IMR-90 (cell line): ENCODE measurements at regions not wholly inside any gene's neighbourhood (a gene's known extent, or its start where the extent isn't known, plus 50 kb on each side); places are given as distances from the start of the nearest gene placed in this dataset.

Experiments
- BHLHE40 ChIP-seq: fragments of 150-350 bp; IDR thresholded peaks from 2 replicates; pipeline ENCODE4 v1.6.1; 2016; ENCODE audit warnings: mild to moderate bottlenecking, low read depth, low read length
- CEBPB ChIP-seq: IDR thresholded peaks from 2 replicates; pipeline ENCODE4 v1.6.1; 2012; ENCODE audit warnings: low read depth, low read length, improper control_type of control experiment
- CHD1 ChIP-seq: IDR thresholded peaks from 2 replicates; pipeline ENCODE4 v1.6.1; 2012; ENCODE audit warnings: low read depth, low read length, improper control_type of control experiment
- CTCF ChIP-seq: conservative IDR thresholded peaks from 2 replicates; pipeline ENCODE4 v1.5.1; 2012; ENCODE audit warnings: mild to moderate bottlenecking, low read depth, low read length, improper control_type of control experiment
- ELK1 ChIP-seq: fragments of 150-350 bp; IDR thresholded peaks from 2 replicates; pipeline ENCODE4 v1.6.1; 2016; ENCODE audit warnings: low read depth, mild to moderate bottlenecking, low read length, moderate library complexity, borderline replicate concordance
- FOS ChIP-seq: fragments of 150-350 bp; IDR thresholded peaks from 2 replicates; pipeline ENCODE4 v1.6.1; 2016; ENCODE audit warnings: low read depth, low read length
- MAFK ChIP-seq: IDR thresholded peaks from 2 replicates; pipeline ENCODE4 v1.6.1; 2012; ENCODE audit warnings: low read depth, low read length, improper control_type of control experiment
- MAZ ChIP-seq: IDR thresholded peaks from 2 replicates; pipeline ENCODE4 v1.6.1; 2012; ENCODE audit warnings: low read depth, mild to moderate bottlenecking, low read length, improper control_type of control experiment, moderate library complexity, borderline replicate concordance
- MXI1 ChIP-seq: IDR thresholded peaks from 2 replicates; pipeline ENCODE4 v1.6.1; 2012; ENCODE audit warnings: low read depth, mild to moderate bottlenecking, low read length, moderate library complexity, borderline replicate concordance
- NFE2L2 ChIP-seq: fragments of 150-350 bp; IDR thresholded peaks from 2 replicates; pipeline ENCODE4 v1.6.1; 2016; ENCODE audit warnings: low read depth, mild to moderate bottlenecking, low read length
- POLR2A ChIP-seq: IDR thresholded peaks from 2 replicates; pipeline ENCODE4 v1.6.1; 2012; ENCODE audit warnings: mild to moderate bottlenecking, low read depth, low read length
- RAD21 ChIP-seq: IDR thresholded peaks from 2 replicates; pipeline ENCODE4 v1.6.1; 2012; ENCODE audit warnings: low read length, improper control_type of control experiment
- RCOR1 ChIP-seq: IDR thresholded peaks from 2 replicates; pipeline ENCODE4 v1.6.1; 2012; ENCODE audit warnings: mild to moderate bottlenecking, low read length, improper control_type of control experiment; ENCODE audit not compliant: insufficient replicate concordance
- USF2 ChIP-seq: fragments of 150-350 bp; IDR thresholded peaks from 2 replicates; pipeline ENCODE4 v1.6.1; 2017; ENCODE audit warnings: mild to moderate bottlenecking, antibody characterized with exemption, low read length, low read depth

- TF ChIP-seq CTCF (no peak), MXI1 (no peak), MAFK (no peak), RCOR1 (no peak), RAD21 (no peak), USF2 (no peak), ELK1 (no peak), BHLHE40 (no peak), POLR2A (no peak), CEBPB (no peak), MAZ (no peak), CHD1 (no peak), FOS (no peak), NFE2L2 (no peak)
Observed at GRCh38 chrX:129238011-129238410, 285.3 kb downstream of the SMARCA1 start.
